ENCODE measurements at regions not wholly inside any gene's neighbourhood (a gene's known extent, or its start where the extent isn't known, plus 50 kb on each side); places are given as distances from the start of the nearest gene placed in this dataset.

GRCh38 chr5:158532739-158533138 is 567.0 kb downstream of the EBF1 start:
- no peaks in the 10 kb centered on the region for H3K4me1 ChIP-seq (ENCODE audit: control insufficient read depth, insufficient read depth, low read depth, low read length)
- no peak overlapping the region for H3K23ac ChIP-seq (ENCODE audit: low read length in 2 of 2)
- no peak overlapping the region for H2BK15ac ChIP-seq (ENCODE audit: low read depth, poor library complexity, severe bottlenecking)
- WGBS = 72% methylated on average over 5 of the region's 5 CpGs
- H2AK5ac ChIP-seq (ENCODE audit: low read length, severe bottlenecking) = no peak overlapping the region
- no peak overlapping the region for H2BK5ac ChIP-seq (ENCODE audit: low read depth, low read length, poor library complexity, severe bottlenecking)
- no peaks in the 10 kb centered on the region for H3K79me1 ChIP-seq (replicated peaks; ENCODE audit: low read length, poor library complexity, severe bottlenecking)
- H3K4me3 ChIP-seq (ENCODE audit: insufficient read depth in 1 of 2, low read depth in 1 of 2, low read length in 2 of 2) = no peak overlapping the region
- no peak overlapping the region for H3K9ac ChIP-seq (ENCODE audit: low read length)
- H3K27ac ChIP-seq (ENCODE audit: low read length, poor library complexity, severe bottlenecking) = no peak overlapping the region
- no peak overlapping the region for H2BK12ac ChIP-seq (ENCODE audit: low read length in 2 of 2)
- H4K8ac ChIP-seq (ENCODE audit: low read length) = no peak overlapping the region
- no peak overlapping the region for H3K18ac ChIP-seq (ENCODE audit: low read depth in 1 of 2, low read length in 2 of 2)
- H3K4ac ChIP-seq (ENCODE audit: low read depth in 1 of 2, low read length in 2 of 2) = no peak overlapping the region
- no peak overlapping the region for H2BK120ac ChIP-seq (ENCODE audit: low read depth, low read length)
- no peak overlapping the region for H4K91ac ChIP-seq (ENCODE audit: low read length)
- no peak overlapping the region for H3K14ac ChIP-seq (ENCODE audit: low read length in 2 of 2)
- no peak overlapping the region for H2AFZ ChIP-seq (ENCODE audit: low read depth, low read length)
- H3K4me2 ChIP-seq (ENCODE audit: low read length, poor library complexity, severe bottlenecking) = no peak overlapping the region
- H3K36me3 ChIP-seq (ENCODE audit: control insufficient read depth in 1 of 2, insufficient read depth in 2 of 2, low read depth in 1 of 2, low read length in 2 of 2) = no peaks in the 10 kb centered on the region
- no peak for DNase-seq
- no peaks in the 10 kb centered on the region for H3K27me3 ChIP-seq (ENCODE audit: control insufficient read depth in 1 of 2, insufficient read depth in 1 of 2, low read length in 2 of 2)
- H3K9me3 ChIP-seq (ENCODE audit: control insufficient read depth, low read length) = no peaks in the 10 kb centered on the region

DNA sequence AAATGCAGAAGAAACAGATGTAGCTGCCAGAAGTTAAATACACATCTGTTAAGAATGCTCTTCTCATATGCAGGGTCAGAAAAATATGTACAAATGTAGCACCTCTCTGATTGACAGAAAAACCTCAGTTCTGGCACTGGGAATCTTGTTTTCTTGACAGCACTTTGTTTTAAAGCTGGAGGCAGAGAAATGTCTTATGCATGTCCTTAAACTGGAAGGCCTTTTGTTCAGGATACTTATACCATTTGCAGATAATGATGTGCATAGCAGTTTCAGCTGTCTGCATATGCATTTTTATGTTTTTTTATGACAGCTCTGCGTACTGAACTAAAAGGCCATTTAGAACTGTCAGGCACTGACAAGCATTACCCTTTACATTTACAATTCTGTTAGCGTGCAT is 567.9 kb downstream of the EBF1 start:
- Histone ChIP-seq H2AFZ (ENCODE audit: low read depth, low read length) (no peak overlapping the region), H3K79me1 (replicated peaks; ENCODE audit: low read length, poor library complexity, severe bottlenecking) (no peaks in the 10 kb centered on the region), H3K27me3 (ENCODE audit: control insufficient read depth in 1 of 2, insufficient read depth in 1 of 2, low read length in 2 of 2) (no peaks in the 10 kb centered on the region), H2BK120ac (ENCODE audit: low read depth, low read length) (no peak overlapping the region), H3K9me3 (ENCODE audit: control insufficient read depth, low read length) (no peaks in the 10 kb centered on the region), H3K23ac (ENCODE audit: low read length in 2 of 2) (no peak overlapping the region), H4K8ac (ENCODE audit: low read length) (no peak overlapping the region), H3K4me3 (ENCODE audit: insufficient read depth in 1 of 2, low read depth in 1 of 2, low read length in 2 of 2) (no peak overlapping the region), H3K18ac (ENCODE audit: low read depth in 1 of 2, low read length in 2 of 2) (no peak overlapping the region), H3K9ac (ENCODE audit: low read length) (no peak overlapping the region), H4K91ac (ENCODE audit: low read length) (no peak overlapping the region), H2BK15ac (ENCODE audit: low read depth, poor library complexity, severe bottlenecking) (no peak overlapping the region), H2BK12ac (ENCODE audit: low read length in 2 of 2) (no peak overlapping the region), H3K4me1 (ENCODE audit: control insufficient read depth, insufficient read depth, low read depth, low read length) (no peaks in the 10 kb centered on the region), H2AK5ac (ENCODE audit: low read length, severe bottlenecking) (no peak overlapping the region), H3K36me3 (ENCODE audit: control insufficient read depth in 1 of 2, insufficient read depth in 2 of 2, low read depth in 1 of 2, low read length in 2 of 2) (no peaks in the 10 kb centered on the region), H3K14ac (ENCODE audit: low read length in 2 of 2) (no peak overlapping the region), H3K4ac (ENCODE audit: low read depth in 1 of 2, low read length in 2 of 2) (no peak overlapping the region), H3K4me2 (ENCODE audit: low read length, poor library complexity, severe bottlenecking) (no peak overlapping the region), H2BK5ac (ENCODE audit: low read depth, low read length, poor library complexity, severe bottlenecking) (no peak overlapping the region), H3K27ac (ENCODE audit: low read length, poor library complexity, severe bottlenecking) (no peak overlapping the region)
- WGBS = 67% methylated on average over 1 of the region's 2 CpGs
- DNase-seq = no peak

DNA sequence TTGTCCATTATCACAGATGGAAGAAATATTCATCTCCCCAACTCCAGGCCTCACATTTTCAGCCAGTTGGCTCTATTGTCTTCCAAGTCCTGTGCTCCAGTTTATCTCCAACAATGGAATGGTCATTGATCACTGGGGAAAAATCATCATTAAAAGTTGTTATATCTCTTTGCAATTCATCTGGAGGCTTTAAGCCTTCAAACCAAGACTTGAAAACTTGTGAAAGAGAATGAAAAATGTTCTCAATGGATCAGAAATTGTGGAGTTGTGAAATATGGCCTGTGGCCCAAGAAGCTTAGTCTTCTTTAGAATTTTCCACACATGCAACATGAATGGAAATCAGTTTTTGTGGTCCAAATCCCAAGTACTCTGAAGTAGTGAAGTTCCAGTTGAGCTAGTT is 569.6 kb downstream of the EBF1 start:
- H2BK15ac ChIP-seq (ENCODE audit: low read depth, poor library complexity, severe bottlenecking) = no peak overlapping the region
- H3K18ac ChIP-seq (ENCODE audit: low read depth in 1 of 2, low read length in 2 of 2) = no peak overlapping the region
- no peak overlapping the region for H3K4ac ChIP-seq (ENCODE audit: low read depth in 1 of 2, low read length in 2 of 2)
- H3K27me3 ChIP-seq (ENCODE audit: control insufficient read depth in 1 of 2, insufficient read depth in 1 of 2, low read length in 2 of 2) = no peaks in the 10 kb centered on the region
- H3K36me3 ChIP-seq (ENCODE audit: control insufficient read depth in 1 of 2, insufficient read depth in 2 of 2, low read depth in 1 of 2, low read length in 2 of 2) = no peaks in the 10 kb centered on the region
- no peak overlapping the region for H2BK120ac ChIP-seq (ENCODE audit: low read depth, low read length)
- H2AFZ ChIP-seq (ENCODE audit: low read depth, low read length) = no peak overlapping the region
- no peak overlapping the region for H3K4me3 ChIP-seq (ENCODE audit: insufficient read depth in 1 of 2, low read depth in 1 of 2, low read length in 2 of 2)
- no peak overlapping the region for H3K9ac ChIP-seq (ENCODE audit: low read length)
- no peaks in the 10 kb centered on the region for H3K79me1 ChIP-seq (replicated peaks; ENCODE audit: low read length, poor library complexity, severe bottlenecking)
- H2AK5ac ChIP-seq (ENCODE audit: low read length, severe bottlenecking) = no peak overlapping the region
- H3K27ac ChIP-seq (ENCODE audit: low read length, poor library complexity, severe bottlenecking) = no peak overlapping the region
- H3K4me2 ChIP-seq (ENCODE audit: low read length, poor library complexity, severe bottlenecking) = no peak overlapping the region
- no peak overlapping the region for H4K8ac ChIP-seq (ENCODE audit: low read length)
- H3K23ac ChIP-seq (ENCODE audit: low read length in 2 of 2) = no peak overlapping the region
- no peak for DNase-seq
- H2BK12ac ChIP-seq (ENCODE audit: low read length in 2 of 2) = no peak overlapping the region
- H3K14ac ChIP-seq (ENCODE audit: low read length in 2 of 2) = no peak overlapping the region
- no peaks in the 10 kb centered on the region for H3K9me3 ChIP-seq (ENCODE audit: control insufficient read depth, low read length)
- no peaks in the 10 kb centered on the region for H3K4me1 ChIP-seq (ENCODE audit: control insufficient read depth, insufficient read depth, low read depth, low read length)
- H4K91ac ChIP-seq (ENCODE audit: low read length) = no peak overlapping the region
- no peak overlapping the region for H2BK5ac ChIP-seq (ENCODE audit: low read depth, low read length, poor library complexity, severe bottlenecking)

DNA sequence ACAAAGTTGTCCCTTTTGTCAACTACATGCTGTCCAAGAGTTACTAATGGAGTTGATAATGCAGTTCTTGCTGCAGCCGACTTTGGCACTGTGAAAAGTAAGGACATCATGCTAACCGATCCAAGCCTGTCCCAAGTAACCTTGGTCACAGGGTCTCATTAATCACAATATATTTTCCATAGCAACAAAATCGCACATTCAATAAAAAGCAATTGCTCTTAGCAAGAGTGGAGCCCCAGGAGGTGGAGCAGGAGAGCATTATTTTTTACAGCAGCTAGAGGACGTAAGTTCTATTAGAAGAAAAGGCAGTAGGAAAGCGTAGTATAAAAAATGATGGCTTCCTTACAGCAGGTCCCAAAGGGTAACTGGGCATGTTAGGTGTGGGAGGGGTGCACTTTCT is 570.3 kb downstream of the EBF1 start:
- no peak overlapping the region for H2BK15ac ChIP-seq (ENCODE audit: low read depth, poor library complexity, severe bottlenecking)
- H3K4me1 ChIP-seq (ENCODE audit: control insufficient read depth, insufficient read depth, low read depth, low read length) = no peaks in the 10 kb centered on the region
- no peak overlapping the region for H4K8ac ChIP-seq (ENCODE audit: low read length)
- H3K27ac ChIP-seq (ENCODE audit: low read length, poor library complexity, severe bottlenecking) = no peak overlapping the region
- H3K27me3 ChIP-seq (ENCODE audit: control insufficient read depth in 1 of 2, insufficient read depth in 1 of 2, low read length in 2 of 2) = no peaks in the 10 kb centered on the region
- no peak overlapping the region for H2AFZ ChIP-seq (ENCODE audit: low read depth, low read length)
- H3K4me3 ChIP-seq (ENCODE audit: insufficient read depth in 1 of 2, low read depth in 1 of 2, low read length in 2 of 2) = no peak overlapping the region
- no peak overlapping the region for H3K18ac ChIP-seq (ENCODE audit: low read depth in 1 of 2, low read length in 2 of 2)
- DNase-seq = no peak
- no peak overlapping the region for H2BK5ac ChIP-seq (ENCODE audit: low read depth, low read length, poor library complexity, severe bottlenecking)
- 75% methylated on average over 5 of the region's 5 CpGs for WGBS
- H2BK12ac ChIP-seq (ENCODE audit: low read length in 2 of 2) = no peak overlapping the region
- no peaks in the 10 kb centered on the region for H3K36me3 ChIP-seq (ENCODE audit: control insufficient read depth in 1 of 2, insufficient read depth in 2 of 2, low read depth in 1 of 2, low read length in 2 of 2)
- H3K9ac ChIP-seq (ENCODE audit: low read length) = no peak overlapping the region
- no peak overlapping the region for H3K4me2 ChIP-seq (ENCODE audit: low read length, poor library complexity, severe bottlenecking)
- no peak overlapping the region for H2BK120ac ChIP-seq (ENCODE audit: low read depth, low read length)
- no peak overlapping the region for H3K14ac ChIP-seq (ENCODE audit: low read length in 2 of 2)
- H4K91ac ChIP-seq (ENCODE audit: low read length) = no peak overlapping the region
- no peaks in the 10 kb centered on the region for H3K79me1 ChIP-seq (replicated peaks; ENCODE audit: low read length, poor library complexity, severe bottlenecking)
- no peaks in the 10 kb centered on the region for H3K9me3 ChIP-seq (ENCODE audit: control insufficient read depth, low read length)
- no peak overlapping the region for H3K4ac ChIP-seq (ENCODE audit: low read depth in 1 of 2, low read length in 2 of 2)
- no peak overlapping the region for H3K23ac ChIP-seq (ENCODE audit: low read length in 2 of 2)
- H2AK5ac ChIP-seq (ENCODE audit: low read length, severe bottlenecking) = no peak overlapping the region

Data from mesenchymal stem cell (in vitro differentiated cells and primary cell).